Putamen (tissue), 1 donor: ENCODE measurements at regions not wholly inside any gene's neighbourhood (a gene's known extent, or its start where the extent isn't known, plus 50 kb on each side); places are given as distances from the start of the nearest gene placed in this dataset.

Experiments used
- DNase-seq: peaks from one replicate; pipeline ENCODE4 v3.0.0-alpha.2; 2016; ENCODE audit warnings: low spot score

DNA sequence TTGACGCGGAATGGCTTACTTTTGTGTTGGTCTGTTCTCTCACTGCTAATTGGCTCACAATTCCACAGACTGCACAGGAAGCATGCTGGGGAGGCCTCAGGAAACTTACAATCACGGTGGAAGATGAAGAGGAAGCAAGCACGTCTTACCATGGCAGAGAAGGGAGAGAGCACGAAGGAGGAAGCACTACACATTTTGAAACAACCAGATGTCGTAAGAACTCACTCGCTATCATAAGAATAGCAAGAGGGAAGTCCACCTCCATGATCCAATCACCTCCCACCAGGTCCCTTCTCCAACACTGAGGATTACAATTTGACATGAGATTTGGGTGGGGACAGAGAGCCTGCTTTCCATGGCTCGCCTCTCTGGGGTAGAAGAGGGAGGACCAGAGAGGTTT lies 106.2 kb downstream of the KCNF1 start:
- no peak for DNase-seq

DNA sequence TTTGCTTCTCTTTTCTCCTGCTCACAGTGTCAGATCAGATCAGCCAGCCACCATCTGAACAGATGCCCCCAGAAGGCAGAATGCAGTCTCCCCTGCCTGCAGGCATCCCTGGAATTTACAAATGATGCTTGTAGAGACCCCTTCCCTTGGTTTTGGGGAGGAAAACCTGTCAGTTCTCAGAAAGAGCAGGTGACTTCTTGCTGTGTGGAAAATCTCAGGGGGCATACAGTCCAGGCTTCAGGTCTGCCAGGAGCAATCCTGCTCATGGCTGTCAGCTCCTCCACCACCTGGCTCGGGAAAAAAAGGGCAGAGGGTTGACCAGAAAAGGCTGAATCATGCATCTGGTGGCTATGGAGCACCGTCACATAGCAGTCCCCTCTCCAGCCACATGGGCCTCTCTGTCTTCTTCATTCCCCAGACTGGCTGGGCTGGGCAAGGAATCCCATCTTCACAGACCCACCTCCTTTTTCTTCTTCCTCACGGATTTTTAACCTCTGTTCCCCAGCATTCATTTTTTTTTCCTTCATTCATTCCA lies 107.0 kb downstream of the KCNF1 start:
- DNase-seq = no peak

GRCh38 chr2:11019614-11020013 lies 107.9 kb downstream of the KCNF1 start:
- DNase-seq = no peak

- DNase-seq = no peak
These were observed 110.3 kb downstream of the KCNF1 start for GRCh38 chr2:11022064-11022463.

GRCh38 chr2:11022591-11023273 lies 111.0 kb downstream of the KCNF1 start:
- DNase-seq = no peak

GRCh38 chr2:11023326-11024258 lies 111.9 kb downstream of the KCNF1 start:
- DNase-seq = peak; percentile 70

DNA sequence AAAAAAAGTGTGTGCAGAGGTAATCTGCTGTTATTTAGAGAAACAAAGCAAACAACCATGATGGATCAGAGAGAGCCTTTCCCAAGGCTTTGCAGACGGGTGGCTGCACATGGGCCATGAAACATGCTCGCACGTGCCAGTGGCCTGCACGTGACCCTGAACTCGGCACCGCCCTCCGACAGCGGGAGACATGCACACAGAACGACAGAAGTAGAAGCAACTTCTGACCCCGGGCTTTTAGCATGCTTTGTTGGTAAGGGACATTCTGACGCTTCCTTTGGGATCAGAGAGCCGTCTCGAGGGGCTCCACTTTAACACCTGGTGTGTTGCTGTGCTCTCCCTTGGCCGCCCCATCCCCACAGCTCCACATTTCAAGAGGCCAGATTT lies 112.5 kb downstream of the KCNF1 start:
- no peak for DNase-seq

- peak; percentile 41 for DNase-seq
These were observed 113.0 kb downstream of the KCNF1 start for GRCh38 chr2:11024687-11025086.

DNA sequence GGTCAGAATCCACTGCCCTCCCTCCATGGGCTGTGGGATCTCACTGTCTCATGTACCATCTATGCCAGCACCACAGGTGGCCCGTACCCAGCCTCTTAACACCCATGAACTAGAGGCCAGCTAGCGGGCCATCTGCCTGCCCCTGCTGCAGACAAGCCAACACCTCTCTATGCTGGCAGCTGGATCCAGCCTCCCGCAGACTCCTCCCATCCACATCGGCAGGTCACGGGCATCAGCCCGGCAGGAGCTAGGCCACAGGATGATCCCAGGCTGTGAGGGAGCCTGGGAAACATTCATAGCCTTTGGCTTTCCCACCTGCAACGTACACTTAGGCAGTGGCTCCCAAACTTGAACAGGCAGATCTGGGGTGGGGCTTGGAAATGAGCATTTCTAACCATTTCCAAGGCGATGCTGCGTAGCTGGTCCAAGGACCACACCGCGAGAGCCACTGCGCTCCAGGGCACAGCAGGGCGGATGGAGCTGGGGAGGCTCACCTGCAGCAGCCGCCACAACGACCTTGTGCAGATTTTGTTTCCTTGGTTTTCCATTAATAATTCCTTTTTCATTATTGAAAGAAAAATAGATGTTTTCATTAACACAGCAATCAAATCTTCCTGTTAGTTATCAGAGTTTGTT lies 114.7 kb downstream of the KCNF1 start:
- DNase-seq = no peak

DNA sequence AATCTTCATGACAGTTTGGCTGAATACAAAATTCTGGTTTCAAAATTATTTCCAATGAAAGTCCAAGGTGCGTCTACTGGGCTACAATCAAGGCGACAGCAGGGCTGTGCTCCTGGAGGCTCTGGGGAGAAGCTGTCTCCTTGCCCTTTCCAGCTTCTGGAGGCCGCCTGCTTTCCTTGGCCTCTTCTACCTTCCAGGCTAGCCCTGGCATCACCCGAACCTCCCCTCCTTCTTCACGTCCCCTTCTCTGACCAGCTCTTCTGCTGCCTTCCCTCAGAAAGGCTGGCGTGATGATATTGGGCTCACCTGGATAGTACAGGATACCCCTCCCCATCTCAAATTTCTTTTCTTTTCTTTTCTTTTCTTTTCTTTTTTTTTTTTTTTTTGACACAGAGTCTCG lies 115.5 kb downstream of the KCNF1 start:
- no peak for DNase-seq

DNA sequence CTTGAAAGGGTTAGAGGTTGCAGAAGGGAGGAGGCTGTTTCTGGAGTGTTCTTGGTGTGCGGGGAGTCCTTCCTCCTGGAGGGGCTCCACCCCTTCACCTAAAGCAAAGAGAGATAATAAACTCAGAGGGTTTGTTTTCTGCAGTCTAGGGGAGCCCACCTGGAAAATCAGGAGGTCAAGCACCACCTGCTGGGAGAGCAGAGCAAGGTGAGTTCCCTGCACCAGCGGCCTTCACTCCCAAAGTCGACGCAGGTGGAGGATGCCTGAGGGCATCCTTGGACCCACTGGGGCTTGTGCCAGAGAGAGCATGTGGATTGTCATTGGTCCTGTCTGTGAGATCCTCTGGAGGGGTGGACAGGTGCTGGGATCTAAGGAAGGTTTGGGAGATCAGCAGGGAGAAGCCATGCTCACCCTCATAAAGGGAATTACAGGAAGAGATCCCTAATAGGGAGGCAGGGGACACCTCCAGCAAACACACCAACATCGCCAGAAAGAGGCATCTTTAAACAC lies 116.7 kb downstream of the KCNF1 start:
- DNase-seq = no peak

DNA sequence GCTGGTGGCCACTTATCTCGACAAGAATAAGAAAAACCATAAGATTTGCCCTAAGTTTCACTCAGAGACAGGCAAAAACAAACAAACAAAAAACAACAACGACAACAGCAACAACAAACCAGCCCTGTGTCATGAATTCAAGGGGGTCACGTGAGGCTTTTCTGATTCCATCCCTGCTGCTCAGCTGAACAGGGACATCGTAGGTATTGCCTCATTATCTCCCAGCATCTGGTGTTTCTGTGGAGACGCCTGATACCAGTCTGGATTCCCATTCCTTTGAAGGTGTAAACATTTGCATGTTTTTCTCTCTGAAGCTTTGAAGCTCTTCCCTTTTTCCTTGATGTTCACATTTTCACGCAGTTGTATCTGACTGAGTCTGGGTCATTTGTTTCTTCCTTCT lies 117.4 kb downstream of the KCNF1 start:
- no peak for DNase-seq

GRCh38 chr2:11030036-11030435 lies 118.3 kb downstream of the KCNF1 start:
- no peak for DNase-seq

GRCh38 chr2:11030909-11031308 lies 119.2 kb downstream of the KCNF1 start:
- DNase-seq = no peak

DNA sequence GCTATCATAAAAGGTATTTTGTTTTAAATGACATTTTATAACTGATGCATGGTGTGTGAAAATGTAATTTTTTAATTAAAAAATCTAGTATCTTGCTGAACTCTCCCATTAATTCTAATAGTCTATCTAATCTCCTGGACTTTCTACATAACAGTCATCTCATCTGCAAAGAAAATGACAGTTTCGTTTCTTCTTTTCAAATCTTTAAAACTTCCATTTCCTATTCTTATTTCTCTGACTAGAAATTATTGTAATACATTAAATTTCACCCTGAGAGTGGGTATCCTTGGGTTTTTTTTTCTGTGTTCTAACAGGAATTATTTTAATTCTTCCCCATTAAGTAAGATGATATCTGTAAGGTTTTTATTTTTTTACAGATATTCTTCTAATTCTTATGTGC lies 120.1 kb downstream of the KCNF1 start:
- DNase-seq = no peak

GRCh38 chr2:11032396-11032795 lies 120.7 kb downstream of the KCNF1 start:
- DNase-seq = no peak

DNA sequence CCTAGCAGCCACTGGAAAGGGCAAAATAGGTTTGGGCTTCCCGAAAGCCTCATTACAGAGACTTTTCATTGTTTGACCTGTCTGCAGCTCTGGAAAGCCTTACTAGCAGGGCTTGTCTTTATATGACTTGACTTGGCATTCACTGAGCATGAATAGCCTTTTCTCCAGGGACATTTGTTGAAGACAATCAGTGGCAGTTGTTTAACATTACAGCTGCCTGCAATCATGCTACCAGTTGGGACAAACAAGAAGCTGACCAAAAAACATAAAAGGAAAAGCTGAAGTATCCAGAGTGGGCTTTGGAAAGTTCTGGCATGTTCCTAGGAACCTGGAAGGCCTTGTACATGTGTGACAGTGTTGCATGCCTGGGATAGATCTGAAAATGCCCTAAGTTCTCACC lies 121.4 kb downstream of the KCNF1 start:
- no peak for DNase-seq

GRCh38 chr2:11038641-11039040 lies 116.6 kb upstream of the SLC66A3 start:
- no peak for DNase-seq

GRCh38 chr2:11040992-11041391 lies 114.3 kb upstream of the SLC66A3 start:
- DNase-seq = no peak

- no peak for DNase-seq
These were observed 112.4 kb upstream of the SLC66A3 start for GRCh38 chr2:11042841-11043240.

GRCh38 chr2:11043245-11043644 lies 112.0 kb upstream of the SLC66A3 start:
- no peak for DNase-seq

DNA sequence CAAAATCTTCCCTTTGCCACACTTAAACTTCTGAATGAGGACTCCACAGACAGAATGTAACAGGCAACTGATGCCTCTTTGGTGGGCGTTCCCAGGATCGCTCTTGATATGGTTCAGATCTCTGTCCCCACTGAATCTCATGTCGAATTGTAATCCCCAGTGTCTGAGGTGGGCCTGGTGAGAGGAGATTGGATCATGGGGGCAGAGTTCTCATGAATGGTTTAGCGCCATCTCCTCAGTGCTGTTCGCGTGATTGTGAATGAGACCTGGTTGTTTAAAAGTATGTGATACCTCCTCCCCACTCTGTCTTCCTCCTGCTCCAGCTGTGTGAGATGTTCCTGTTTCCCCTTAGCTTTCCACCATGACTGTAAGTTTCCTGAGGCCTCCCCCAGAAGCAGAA lies 111.1 kb upstream of the SLC66A3 start:
- DNase-seq = no peak

DNA sequence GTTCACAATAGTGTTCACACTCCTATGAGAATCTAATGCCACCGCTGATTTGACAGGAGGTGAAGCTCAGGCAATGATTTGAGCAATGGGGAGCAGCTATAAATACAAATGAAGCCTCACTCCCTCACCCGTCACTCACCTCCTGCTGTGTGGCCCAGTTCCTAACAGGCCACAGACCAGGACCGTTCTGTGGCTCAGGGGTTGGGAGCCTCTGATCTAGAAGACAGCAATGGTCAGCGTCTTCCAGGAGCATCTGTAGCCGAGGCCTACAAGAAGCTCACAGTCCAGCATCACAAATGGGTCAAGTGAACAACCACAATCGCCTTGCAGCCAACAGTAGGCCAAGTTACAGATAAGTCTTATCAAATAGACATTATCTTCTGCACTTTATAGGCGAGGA lies 110.0 kb upstream of the SLC66A3 start:
- DNase-seq = no peak
